Adrenal gland (tissue), 5 donors: ENCODE measurements at regions not wholly inside any gene's neighbourhood (a gene's known extent, or its start where the extent isn't known, plus 50 kb on each side); places are given as distances from the start of the nearest gene placed in this dataset.

Experiments used
- CTCF ChIP-seq, 6 experiments: fragments of 450-650 bp in 4 of 6; fragments of 200-600 bp in 2 of 6; sonication (generic) in 1 of 6; IDR thresholded peaks; 1 replicate in 5 of 6; 2 replicates in 1 of 6; pipeline versions ENCODE4 v1.5.1 to v1.8.0; 2016 to 2021; ENCODE audit warnings: antibody characterized with exemption in 6 of 6, mild to moderate bottlenecking in 2 of 6, moderate library complexity in 1 of 6
- POLR2A ChIP-seq, 2 donors: fragments of 450-650 bp; IDR thresholded peaks; one replicate each; pipeline ENCODE4 v1.6.1; 2017; ENCODE audit warnings: antibody characterized with exemption in 2 of 2, mild to moderate bottlenecking in 2 of 2, moderate library complexity in 1 of 2
- donor health status: DM: no; HTN: no; CAD: no.

DNA sequence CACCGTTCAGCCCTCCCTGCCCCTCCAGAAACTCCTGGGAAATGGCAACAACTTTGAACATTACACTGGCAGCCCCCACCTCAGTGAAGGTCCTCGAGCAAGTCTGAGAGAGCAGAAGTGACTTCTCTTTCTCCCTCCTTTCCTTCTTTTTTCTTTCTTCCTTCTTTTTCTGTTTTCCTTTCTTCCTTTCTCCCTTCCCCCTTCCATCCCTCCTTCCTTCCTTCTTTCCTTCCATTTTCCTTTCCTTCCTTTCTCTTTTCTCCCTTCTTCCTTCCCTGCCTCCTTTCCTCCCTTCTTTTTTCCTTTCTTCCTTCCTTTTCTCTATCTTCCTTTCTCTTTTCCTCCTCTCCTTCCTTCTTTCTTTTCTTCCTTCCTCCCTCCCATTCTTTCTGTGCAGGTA, 162.7 kb downstream of the UNC5CL start:
- TF ChIP-seq CTCF (IDR thresholded peaks at IDR 0.05) (no peak), POLR2A (IDR thresholded peaks at IDR 0.05) (no peak)
